ENCODE measurements at regions not wholly inside any gene's neighbourhood (a gene's known extent, or its start where the extent isn't known, plus 50 kb on each side); places are given as distances from the start of the nearest gene placed in this dataset.

GRCh38 chr10:130232166-130233034 lies 96.2 kb downstream of the GLRX3 start:
- CTCF ChIA-PET, result no interaction called here
- Histone ChIP-seq H3K4me2 (ENCODE audit: low read length) (no peak overlapping the region), H3K79me2 (ENCODE audit: low read length) (no peaks in the 10 kb centered on the region), H3K9me3 (ENCODE audit: low read length) (no peaks in the 10 kb centered on the region), H4K20me1 (ENCODE audit: low read length) (no peaks in the 10 kb centered on the region), H3K9ac (ENCODE audit: low read length) (no peak overlapping the region), H3K4me1 (ENCODE audit: insufficient read depth, low read length) (no peaks in the 10 kb centered on the region), H3K36me3 (ENCODE audit: low read depth, low read length) (no peaks in the 10 kb centered on the region), H3K9me2 (replicated peaks; ENCODE audit: low read length) (no peaks in the 10 kb centered on the region), H3F3A (ENCODE audit: low read length, unreplicated experiment) (no peaks in the 10 kb centered on the region), H2AFZ (ENCODE audit: low read length) (no peak overlapping the region), H3K27me3 (ENCODE audit: low read length) (no peaks in the 10 kb centered on the region), H3K4me3 (ENCODE audit: low read length) (no peak overlapping the region), H3K27ac (ENCODE audit: low read length) (no peak overlapping the region)
- POLR2A ChIA-PET (ENCODE audit: unreplicated experiment), result no interaction called here
- DNase-seq (no peak), ATAC-seq (no peak)
- TF ChIP-seq EZH2phosphoT487 (IDR thresholded peaks at IDR 0.05; ENCODE audit: borderline replicate concordance, low read length) (no peak), EZH2 (IDR thresholded peaks at IDR 0.05; ENCODE audit: low read length, unreplicated experiment) (no peak), CTCF (conservative IDR thresholded peaks at IDR 0.05; ENCODE audit: low read depth, low read length) (no peak)
- intact Hi-C loops (cut with micrococcal nuclease), result no loop called here
- BruUV-seq (replicated peaks), result no TSS peak

DNA sequence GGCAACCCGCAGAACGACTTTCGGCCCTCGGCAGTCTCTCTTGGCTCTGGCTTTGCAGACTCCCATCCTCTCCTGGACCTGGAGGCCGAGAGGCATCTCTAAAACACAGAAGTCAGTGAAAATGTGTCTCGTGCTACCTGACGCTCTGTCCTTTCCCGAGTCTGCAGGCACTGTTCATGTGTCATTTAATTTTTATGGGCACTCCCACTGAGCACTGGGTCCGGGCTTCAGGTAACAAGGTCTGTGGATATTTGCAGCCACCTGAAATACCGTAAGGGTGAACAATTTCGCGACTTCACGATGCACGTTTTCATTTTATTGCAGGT lies 96.8 kb downstream of the GLRX3 start:
- Histone ChIP-seq H3F3A (ENCODE audit: low read length, unreplicated experiment) (no peaks in the 10 kb centered on the region), H3K27ac (ENCODE audit: low read length) (no peak overlapping the region), H2AFZ (ENCODE audit: low read length) (no peak overlapping the region), H3K36me3 (ENCODE audit: low read depth, low read length) (no peaks in the 10 kb centered on the region), H4K20me1 (ENCODE audit: low read length) (no peaks in the 10 kb centered on the region), H3K4me1 (ENCODE audit: insufficient read depth, low read length) (no peaks in the 10 kb centered on the region), H3K79me2 (ENCODE audit: low read length) (no peaks in the 10 kb centered on the region), H3K27me3 (ENCODE audit: low read length) (no peaks in the 10 kb centered on the region), H3K4me2 (ENCODE audit: low read length) (no peak overlapping the region), H3K9ac (ENCODE audit: low read length) (no peak overlapping the region), H3K9me2 (replicated peaks; ENCODE audit: low read length) (no peaks in the 10 kb centered on the region), H3K9me3 (ENCODE audit: low read length) (no peaks in the 10 kb centered on the region), H3K4me3 (ENCODE audit: low read length) (no peak overlapping the region)
- no TSS peak for BruUV-seq (replicated peaks)
- DNase-seq (no peak), ATAC-seq (no peak)
- CTCF ChIA-PET, result no interaction called here
- no peak for TF ChIP-seq CTCF (conservative IDR thresholded peaks at IDR 0.05; ENCODE audit: low read depth, low read length)
- intact Hi-C loops (cut with micrococcal nuclease), result no loop called here
- POLR2A ChIA-PET (ENCODE audit: unreplicated experiment), result no interaction called here

DNA sequence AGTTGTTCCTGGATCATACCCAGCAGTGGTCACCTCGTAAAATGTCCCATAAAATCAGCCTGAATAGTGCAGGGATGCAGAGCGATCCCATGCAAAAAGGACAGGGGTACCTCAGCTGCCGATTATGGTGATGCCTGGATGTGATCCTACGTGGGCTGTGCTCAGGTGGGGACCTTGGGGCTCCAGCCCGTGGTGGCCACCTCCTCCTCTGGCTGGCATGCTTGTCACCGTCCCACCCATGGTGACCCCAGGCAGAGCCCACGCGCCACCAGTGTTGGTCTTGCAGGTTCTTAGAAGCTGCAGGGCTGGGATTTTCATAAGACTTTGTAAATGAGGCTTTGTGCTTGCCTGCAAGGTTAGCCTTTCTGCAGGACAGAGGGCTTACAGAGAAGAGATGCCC lies 97.2 kb downstream of the GLRX3 start:
- CTCF ChIA-PET, result no interaction called here

More for the DNA sequence above, 97.2 kb downstream of the GLRX3 start:
- TF ChIP-seq CTCF (conservative IDR thresholded peaks at IDR 0.05; ENCODE audit: low read depth, low read length) (no peak), EZH2phosphoT487 (IDR thresholded peaks at IDR 0.05; ENCODE audit: borderline replicate concordance, low read length) (no peak), EZH2 (IDR thresholded peaks at IDR 0.05; ENCODE audit: low read length, unreplicated experiment) (no peak)
- POLR2A ChIA-PET (ENCODE audit: unreplicated experiment), result no interaction called here
- ATAC-seq, result no peak
- Histone ChIP-seq H4K20me1 (ENCODE audit: low read length) (no peaks in the 10 kb centered on the region), H3K4me3 (ENCODE audit: low read length) (no peak overlapping the region), H3K9me2 (replicated peaks; ENCODE audit: low read length) (no peaks in the 10 kb centered on the region), H3K36me3 (ENCODE audit: low read depth, low read length) (no peaks in the 10 kb centered on the region), H3K4me2 (ENCODE audit: low read length) (no peak overlapping the region), H3K9me3 (ENCODE audit: low read length) (no peaks in the 10 kb centered on the region), H3K27me3 (ENCODE audit: low read length) (no peaks in the 10 kb centered on the region), H2AFZ (ENCODE audit: low read length) (no peak overlapping the region), H3F3A (ENCODE audit: low read length, unreplicated experiment) (no peaks in the 10 kb centered on the region), H3K79me2 (ENCODE audit: low read length) (no peaks in the 10 kb centered on the region), H3K9ac (ENCODE audit: low read length) (no peak overlapping the region), H3K27ac (ENCODE audit: low read length) (no peak overlapping the region), H3K4me1 (ENCODE audit: insufficient read depth, low read length) (no peaks in the 10 kb centered on the region)
- intact Hi-C loops (cut with micrococcal nuclease), result no loop called here
- BruUV-seq (replicated peaks), result no TSS peak
- DNase-seq, result no peak
